ENCODE measurements at regions not wholly inside any gene's neighbourhood (a gene's known extent, or its start where the extent isn't known, plus 50 kb on each side); places are given as distances from the start of the nearest gene placed in this dataset.

DNA sequence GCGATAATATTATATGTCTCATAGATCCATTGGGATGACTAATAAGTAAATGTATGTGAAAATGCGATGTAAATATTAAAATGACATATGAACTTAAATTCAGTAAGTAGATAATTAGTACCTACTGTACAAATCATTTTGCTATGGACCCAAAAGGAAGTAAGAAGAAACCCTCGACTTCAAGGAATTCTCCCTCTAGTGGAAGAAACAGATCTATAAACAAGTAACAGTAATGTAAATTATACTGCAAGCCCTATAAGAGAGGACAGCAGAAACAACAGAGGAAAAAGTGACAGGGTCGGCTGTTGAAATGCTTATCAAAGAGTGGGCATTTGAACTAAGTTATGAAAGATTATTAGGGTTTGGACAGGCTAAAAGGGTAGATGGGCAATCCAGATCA is 320.3 kb downstream of the DMAC1 start:
- no peaks in the 10 kb centered on the region for H3K9me3 ChIP-seq (ENCODE audit: control insufficient read depth, low read length)
- no peak overlapping the region for H3K4me3 ChIP-seq (ENCODE audit: extremely low read depth, insufficient read depth, low read length, poor library complexity, severe bottlenecking)
- no peaks in the 10 kb centered on the region for H3K4me1 ChIP-seq (ENCODE audit: control insufficient read depth, insufficient read depth, low read length, poor library complexity, severe bottlenecking)
- no peaks in the 10 kb centered on the region for H3K36me3 ChIP-seq (ENCODE audit: control insufficient read depth, insufficient read depth, low read length)
- H3K27ac ChIP-seq (ENCODE audit: low read depth, low read length, severe bottlenecking), result no peak overlapping the region
- 91 to 100% methylated on average over 1 of the region's 4 CpGs for WGBS, 2 experiments (ENCODE audit: insufficient coverage in 2 of 2)

DNA sequence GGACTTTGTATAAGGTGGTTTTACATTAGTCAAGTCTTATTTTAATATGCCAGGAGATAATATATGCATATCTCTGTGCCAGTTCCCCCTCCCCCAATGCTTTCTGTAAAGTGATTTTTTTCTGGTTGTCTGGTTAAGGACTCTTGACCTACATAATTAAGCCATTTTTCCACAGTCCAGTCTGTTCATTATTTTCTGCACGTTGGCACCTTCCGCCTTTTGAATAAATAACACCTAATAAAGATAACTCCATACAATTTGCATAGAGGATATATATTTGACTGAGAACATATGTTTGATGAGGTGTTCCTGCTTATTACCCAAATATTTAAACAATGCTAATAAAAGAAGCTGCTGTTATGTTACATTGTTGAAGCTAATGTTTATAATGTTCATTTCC is 320.9 kb downstream of the DMAC1 start:
- H3K9me3 ChIP-seq (ENCODE audit: control insufficient read depth, low read length), result no peaks in the 10 kb centered on the region
- H3K27ac ChIP-seq (ENCODE audit: low read depth, low read length, severe bottlenecking), result no peak overlapping the region
- no peaks in the 10 kb centered on the region for H3K36me3 ChIP-seq (ENCODE audit: control insufficient read depth, insufficient read depth, low read length)
- H3K4me1 ChIP-seq (ENCODE audit: control insufficient read depth, insufficient read depth, low read length, poor library complexity, severe bottlenecking), result no peaks in the 10 kb centered on the region
- H3K4me3 ChIP-seq (ENCODE audit: extremely low read depth, insufficient read depth, low read length, poor library complexity, severe bottlenecking), result no peak overlapping the region
- no CpG with 5 or more reads among the region's 2 CpGs for WGBS, 2 experiments (ENCODE audit: insufficient coverage in 2 of 2)

DNA sequence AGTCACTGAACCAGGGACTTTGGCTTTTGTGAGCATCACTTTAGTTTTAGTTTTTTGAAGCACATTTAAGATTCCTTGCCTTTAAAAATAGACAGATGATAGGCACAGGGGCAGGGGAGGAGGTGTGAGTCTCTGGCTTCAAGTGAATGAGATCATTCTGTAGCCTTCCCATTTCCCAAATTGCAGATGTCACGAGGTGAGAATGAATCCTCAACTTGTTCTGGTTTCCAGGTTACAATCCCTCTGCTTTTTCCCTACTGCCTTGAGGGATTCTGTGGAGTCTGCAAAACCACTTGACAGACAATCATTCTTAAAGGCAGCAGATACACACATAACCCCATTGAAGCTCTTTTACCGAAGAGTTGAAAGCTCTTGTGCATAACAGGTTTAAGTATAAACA is 332.4 kb downstream of the DMAC1 start:
- H3K4me1 ChIP-seq (ENCODE audit: control insufficient read depth, insufficient read depth, low read length, poor library complexity, severe bottlenecking), result no peaks in the 10 kb centered on the region
- H3K9me3 ChIP-seq (ENCODE audit: control insufficient read depth, low read length), result no peaks in the 10 kb centered on the region
- WGBS, 2 experiments (ENCODE audit: insufficient coverage in 2 of 2), result 79 to 80% methylated on average over 1 to 2 of the region's 2 CpGs
- no peaks in the 10 kb centered on the region for H3K36me3 ChIP-seq (ENCODE audit: control insufficient read depth, insufficient read depth, low read length)
- no peak overlapping the region for H3K27ac ChIP-seq (ENCODE audit: low read depth, low read length, severe bottlenecking)
- no peak overlapping the region for H3K4me3 ChIP-seq (ENCODE audit: extremely low read depth, insufficient read depth, low read length, poor library complexity, severe bottlenecking)

GRCh38 chr9:7461791-7462190 is 337.8 kb downstream of the DMAC1 start:
- H3K9me3 ChIP-seq (ENCODE audit: control insufficient read depth, low read length), result no peaks in the 10 kb centered on the region
- 80 to 97% methylated on average over 3 of the region's 4 CpGs for WGBS, 2 experiments (ENCODE audit: insufficient coverage in 2 of 2)
- H3K4me3 ChIP-seq (ENCODE audit: extremely low read depth, insufficient read depth, low read length, poor library complexity, severe bottlenecking), result no peak overlapping the region
- no peaks in the 10 kb centered on the region for H3K36me3 ChIP-seq (ENCODE audit: control insufficient read depth, insufficient read depth, low read length)
- no peaks in the 10 kb centered on the region for H3K4me1 ChIP-seq (ENCODE audit: control insufficient read depth, insufficient read depth, low read length, poor library complexity, severe bottlenecking)
- no peak overlapping the region for H3K27ac ChIP-seq (ENCODE audit: low read depth, low read length, severe bottlenecking)

DNA sequence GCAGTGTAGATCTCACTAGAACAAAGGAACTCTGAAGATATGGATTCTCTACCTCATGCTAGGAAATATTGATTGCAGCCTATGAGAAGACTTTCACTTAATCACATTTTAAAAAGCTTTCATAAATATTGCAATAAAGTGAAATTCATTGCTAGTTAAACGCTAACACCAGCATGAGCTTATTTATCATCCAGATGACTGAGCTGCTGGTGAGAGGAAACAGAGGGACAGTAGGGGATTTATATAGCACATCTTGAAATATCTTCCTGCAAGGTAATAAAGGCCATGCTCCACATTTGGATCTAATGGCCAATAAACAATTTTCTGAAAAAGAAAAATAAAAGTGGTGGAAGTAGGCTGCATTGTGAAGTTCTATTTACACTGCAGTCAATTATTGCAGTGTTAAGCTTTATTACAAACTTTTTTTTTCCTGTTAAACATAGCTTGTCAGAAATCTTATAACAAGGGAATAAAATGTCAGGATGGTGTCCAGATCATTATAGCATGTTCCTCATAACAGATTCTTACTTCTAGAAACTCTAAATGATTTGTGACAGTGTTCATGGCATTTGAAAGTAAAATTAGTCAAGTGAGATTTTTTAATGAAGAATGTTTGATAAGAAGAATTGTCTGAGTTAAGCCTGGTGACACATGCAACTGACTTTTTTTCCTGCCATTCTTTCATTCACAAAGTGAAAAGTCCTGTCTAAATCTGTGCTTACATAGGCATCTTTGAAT is 342.6 kb downstream of the DMAC1 start:
- 100% methylated on average over 1 of the region's 1 CpG; no CpG with 5 or more reads in 1 of the 2 experiments for WGBS, 2 experiments (ENCODE audit: insufficient coverage in 2 of 2)
- Histone ChIP-seq H3K9me3 (ENCODE audit: control insufficient read depth, low read length) (no peaks in the 10 kb centered on the region), H3K4me1 (ENCODE audit: control insufficient read depth, insufficient read depth, low read length, poor library complexity, severe bottlenecking) (no peaks in the 10 kb centered on the region), H3K36me3 (ENCODE audit: control insufficient read depth, insufficient read depth, low read length) (no peaks in the 10 kb centered on the region), H3K4me3 (ENCODE audit: extremely low read depth, insufficient read depth, low read length, poor library complexity, severe bottlenecking) (no peak overlapping the region), H3K27ac (ENCODE audit: low read depth, low read length, severe bottlenecking) (no peak overlapping the region)

- Histone ChIP-seq H3K4me3 (ENCODE audit: extremely low read depth, insufficient read depth, low read length, poor library complexity, severe bottlenecking) (no peak overlapping the region), H3K4me1 (ENCODE audit: control insufficient read depth, insufficient read depth, low read length, poor library complexity, severe bottlenecking) (no peaks in the 10 kb centered on the region), H3K27ac (ENCODE audit: low read depth, low read length, severe bottlenecking) (no peak overlapping the region), H3K36me3 (ENCODE audit: control insufficient read depth, insufficient read depth, low read length) (no peaks in the 10 kb centered on the region), H3K9me3 (ENCODE audit: control insufficient read depth, low read length) (no peaks in the 10 kb centered on the region)
- WGBS, 2 experiments (ENCODE audit: insufficient coverage in 2 of 2), result no CpG with 5 or more reads among the region's 2 CpGs
Observed at GRCh38 chr9:7456377-7456776, 343.2 kb downstream of the DMAC1 start.

DNA sequence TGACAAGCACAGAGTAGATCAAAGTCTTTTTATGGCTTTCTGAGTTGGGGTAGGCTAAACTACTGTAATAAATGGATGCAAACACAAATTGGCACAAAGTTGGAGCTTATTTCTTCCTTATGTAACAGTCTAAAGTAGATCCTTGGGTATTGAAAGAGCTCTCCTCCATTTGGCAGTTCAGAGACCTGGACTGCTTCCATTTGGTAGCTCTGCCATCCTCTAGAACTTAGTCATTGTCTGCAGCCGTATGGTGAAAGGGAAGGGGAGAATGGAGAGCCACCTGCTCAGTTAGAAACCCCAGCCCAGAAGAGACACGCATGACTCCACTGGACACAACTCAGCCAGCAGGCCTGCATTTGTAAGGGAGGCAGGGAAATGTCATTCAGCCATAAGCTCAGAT is 345.0 kb downstream of the DMAC1 start:
- Histone ChIP-seq H3K9me3 (ENCODE audit: control insufficient read depth, low read length) (no peaks in the 10 kb centered on the region), H3K4me3 (ENCODE audit: extremely low read depth, insufficient read depth, low read length, poor library complexity, severe bottlenecking) (no peak overlapping the region), H3K36me3 (ENCODE audit: control insufficient read depth, insufficient read depth, low read length) (no peaks in the 10 kb centered on the region), H3K4me1 (ENCODE audit: control insufficient read depth, insufficient read depth, low read length, poor library complexity, severe bottlenecking) (no peaks in the 10 kb centered on the region), H3K27ac (ENCODE audit: low read depth, low read length, severe bottlenecking) (peak overlapping the region; percentile 17)
- 100% methylated on average over 2 of the region's 2 CpGs; no CpG with 5 or more reads in 1 of the 2 experiments for WGBS, 2 experiments (ENCODE audit: insufficient coverage in 2 of 2)

DNA sequence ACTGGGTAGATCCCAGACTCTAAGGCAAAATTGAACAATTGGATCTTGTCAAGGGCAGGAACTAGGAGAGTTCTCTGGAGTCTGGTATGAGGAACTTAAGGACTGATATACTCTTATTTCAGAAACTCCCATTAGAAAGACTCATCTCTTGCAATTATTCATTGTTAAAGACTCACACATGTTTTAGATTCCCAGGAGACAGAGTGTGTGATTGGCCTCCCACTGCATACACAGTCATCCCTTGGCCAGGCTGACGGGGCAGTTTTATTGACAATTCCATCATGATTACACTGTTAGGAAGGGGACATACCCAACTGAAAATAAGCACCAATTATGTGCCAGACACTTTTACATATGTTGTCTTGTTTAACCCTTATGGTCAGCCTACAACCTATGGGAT is 347.2 kb downstream of the DMAC1 start:
- Histone ChIP-seq H3K36me3 (ENCODE audit: control insufficient read depth, insufficient read depth, low read length) (no peaks in the 10 kb centered on the region), H3K4me3 (ENCODE audit: extremely low read depth, insufficient read depth, low read length, poor library complexity, severe bottlenecking) (no peak overlapping the region), H3K27ac (ENCODE audit: low read depth, low read length, severe bottlenecking) (no peak overlapping the region), H3K4me1 (ENCODE audit: control insufficient read depth, insufficient read depth, low read length, poor library complexity, severe bottlenecking) (no peaks in the 10 kb centered on the region), H3K9me3 (ENCODE audit: control insufficient read depth, low read length) (no peaks in the 10 kb centered on the region)
- WGBS, 2 experiments (ENCODE audit: insufficient coverage in 2 of 2), result 33 to 43% methylated on average over 1 of the region's 1 CpG

DNA sequence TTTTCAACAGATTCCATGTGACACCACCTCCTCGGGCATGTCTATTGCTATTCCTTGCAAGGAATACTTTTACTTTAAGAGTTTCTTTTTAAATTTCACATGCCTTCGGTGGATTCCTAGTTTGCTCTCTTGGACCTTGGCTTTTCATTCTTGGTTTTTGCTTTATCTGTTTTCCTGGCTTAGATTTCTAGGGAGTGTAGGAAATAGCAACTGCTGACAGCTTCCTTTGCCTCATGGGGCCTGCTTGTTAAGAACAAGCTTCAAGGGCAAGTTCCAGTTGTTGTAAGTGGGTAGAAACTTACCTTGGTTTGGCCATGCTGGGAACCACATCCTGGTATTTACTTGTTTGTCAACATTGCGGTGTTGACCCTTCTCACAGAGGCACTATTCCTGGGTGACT is 348.5 kb downstream of the DMAC1 start:
- no peaks in the 10 kb centered on the region for H3K4me1 ChIP-seq (ENCODE audit: control insufficient read depth, insufficient read depth, low read length, poor library complexity, severe bottlenecking)
- H3K4me3 ChIP-seq (ENCODE audit: extremely low read depth, insufficient read depth, low read length, poor library complexity, severe bottlenecking), result no peak overlapping the region
- H3K36me3 ChIP-seq (ENCODE audit: control insufficient read depth, insufficient read depth, low read length), result no peaks in the 10 kb centered on the region
- 85 to 93% methylated on average over 2 to 3 of the region's 3 CpGs for WGBS, 2 experiments (ENCODE audit: insufficient coverage in 2 of 2)
- no peaks in the 10 kb centered on the region for H3K9me3 ChIP-seq (ENCODE audit: control insufficient read depth, low read length)
- H3K27ac ChIP-seq (ENCODE audit: low read depth, low read length, severe bottlenecking), result no peak overlapping the region

DNA sequence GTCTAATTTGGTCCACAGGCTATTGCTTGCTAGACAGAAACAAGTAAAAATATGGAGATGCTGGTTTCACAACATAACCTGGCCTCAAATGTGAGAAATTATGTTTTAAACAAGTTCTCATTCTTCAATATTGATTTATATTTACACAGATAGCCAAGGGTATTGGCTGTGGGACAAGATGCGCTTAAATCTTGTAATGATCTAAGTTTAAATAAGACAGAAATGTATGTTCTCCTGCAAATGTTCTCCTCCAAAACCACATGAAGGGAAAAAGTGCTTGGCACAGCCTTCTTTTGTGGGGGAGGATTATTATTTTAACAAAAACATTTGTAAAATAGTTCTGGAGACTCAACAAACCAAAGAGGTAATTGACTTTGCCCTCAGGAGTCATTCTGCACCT is 356.0 kb downstream of the DMAC1 start:
- H3K4me3 ChIP-seq (ENCODE audit: extremely low read depth, insufficient read depth, low read length, poor library complexity, severe bottlenecking), result no peak overlapping the region
- no peak overlapping the region for H3K27ac ChIP-seq (ENCODE audit: low read depth, low read length, severe bottlenecking)
- H3K36me3 ChIP-seq (ENCODE audit: control insufficient read depth, insufficient read depth, low read length), result no peaks in the 10 kb centered on the region
- no peaks in the 10 kb centered on the region for H3K9me3 ChIP-seq (ENCODE audit: control insufficient read depth, low read length)
- no CpG with 5 or more reads among the region's 1 CpG for WGBS, 2 experiments (ENCODE audit: insufficient coverage in 2 of 2)
- no peaks in the 10 kb centered on the region for H3K4me1 ChIP-seq (ENCODE audit: control insufficient read depth, insufficient read depth, low read length, poor library complexity, severe bottlenecking)

- Histone ChIP-seq H3K27ac (ENCODE audit: low read depth, low read length, severe bottlenecking) (no peak overlapping the region), H3K36me3 (ENCODE audit: control insufficient read depth, insufficient read depth, low read length) (no peaks in the 10 kb centered on the region), H3K4me1 (ENCODE audit: control insufficient read depth, insufficient read depth, low read length, poor library complexity, severe bottlenecking) (no peaks in the 10 kb centered on the region), H3K4me3 (ENCODE audit: extremely low read depth, insufficient read depth, low read length, poor library complexity, severe bottlenecking) (no peak overlapping the region), H3K9me3 (ENCODE audit: control insufficient read depth, low read length) (no peaks in the 10 kb centered on the region)
Observed at GRCh38 chr9:7439355-7439995, 360.1 kb downstream of the DMAC1 start.

Measured in mesodermal cell (in vitro differentiated cells).